Spleen (tissue), 7 donors: ENCODE measurements at regions not wholly inside any gene's neighbourhood (a gene's known extent, or its start where the extent isn't known, plus 50 kb on each side); places are given as distances from the start of the nearest gene placed in this dataset.

Source experiments
- CTCF ChIP-seq, 11 experiments: fragments of 200-600 bp in 7 of 11; fragments of 450-650 bp in 4 of 11; sonication (generic) in 4 of 11; IDR thresholded peaks in 8 of 11; conservative IDR thresholded peaks in 3 of 11; 1 replicate in 7 of 11; 2 replicates in 4 of 11; pipeline versions ENCODE4 v1.4.0 to v1.8.0; 2016 to 2021; ENCODE audit warnings: antibody characterized with exemption in 11 of 11, inconsistent platforms in 4 of 11, mild to moderate bottlenecking in 1 of 11
- POLR2A ChIP-seq, 3 donors: fragments of 450-650 bp; IDR thresholded peaks; one replicate each; pipeline ENCODE4 v1.5.1; 2017; ENCODE audit warnings: antibody characterized with exemption in 3 of 3, mild to moderate bottlenecking in 1 of 3
- POLR2AphosphoS5 ChIP-seq, 3 donors: sonication (generic); formaldehyde crosslinking; IDR thresholded peaks; one replicate each; pipeline ENCODE4 v1.5.1; 2017; ENCODE audit warnings: antibody characterized with exemption in 3 of 3
- donor health status: DM: no; HTN: no; CAD: no; lungs with moderate emphysema.
- donor health status: DM: no; HTN: no; CAD: no.
- donor health status: DM: no; HTN: no; CAD: no.

- TF ChIP-seq CTCF (IDR thresholded peaks at IDR 0.05 in 8 of 11, conservative IDR thresholded peaks at IDR 0.05 in 3 of 11) (no peak), POLR2A (IDR thresholded peaks at IDR 0.05) (no peak), POLR2AphosphoS5 (IDR thresholded peaks at IDR 0.05) (no peak)
Observed at GRCh38 chrX:22788221-22788620, 211.5 kb upstream of the DDX53 start.
